ENCODE measurements at regions not wholly inside any gene's neighbourhood (a gene's known extent, or its start where the extent isn't known, plus 50 kb on each side); places are given as distances from the start of the nearest gene placed in this dataset.

GRCh38 chr2:16228471-16228870 is 288.1 kb downstream of the MYCN start:
- TF ChIP-seq, protein P1, sequence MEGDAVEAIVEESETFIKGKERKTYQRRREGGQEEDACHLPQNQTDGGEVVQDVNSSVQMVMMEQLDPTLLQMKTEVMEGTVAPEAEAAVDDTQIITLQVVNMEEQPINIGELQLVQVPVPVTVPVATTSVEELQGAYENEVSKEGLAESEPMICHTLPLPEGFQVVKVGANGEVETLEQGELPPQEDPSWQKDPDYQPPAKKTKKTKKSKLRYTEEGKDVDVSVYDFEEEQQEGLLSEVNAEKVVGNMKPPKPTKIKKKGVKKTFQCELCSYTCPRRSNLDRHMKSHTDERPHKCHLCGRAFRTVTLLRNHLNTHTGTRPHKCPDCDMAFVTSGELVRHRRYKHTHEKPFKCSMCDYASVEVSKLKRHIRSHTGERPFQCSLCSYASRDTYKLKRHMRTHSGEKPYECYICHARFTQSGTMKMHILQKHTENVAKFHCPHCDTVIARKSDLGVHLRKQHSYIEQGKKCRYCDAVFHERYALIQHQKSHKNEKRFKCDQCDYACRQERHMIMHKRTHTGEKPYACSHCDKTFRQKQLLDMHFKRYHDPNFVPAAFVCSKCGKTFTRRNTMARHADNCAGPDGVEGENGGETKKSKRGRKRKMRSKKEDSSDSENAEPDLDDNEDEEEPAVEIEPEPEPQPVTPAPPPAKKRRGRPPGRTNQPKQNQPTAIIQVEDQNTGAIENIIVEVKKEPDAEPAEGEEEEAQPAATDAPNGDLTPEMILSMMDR (IDR thresholded peaks at IDR 0.05), result no peak
- TF ChIP-seq EP300 (IDR thresholded peaks at IDR 0.05), result no peak
- TF ChIP-seq POLR2A (IDR thresholded peaks at IDR 0.05), result no peak

Measured in gastroesophageal sphincter (tissue), 3 donors.